SK-N-MC (cell line): ENCODE measurements at regions not wholly inside any gene's neighbourhood (a gene's known extent, or its start where the extent isn't known, plus 50 kb on each side); places are given as distances from the start of the nearest gene placed in this dataset.

ENCODE experiments used
- DNase-seq: peaks from one replicate; pipeline ENCODE4 v3.0.0-alpha.2; 2011; ENCODE audit warnings: low read depth, low spot score
- H3K27ac ChIP-seq: fragments of 200-600 bp; sonication (generic); 2 replicates; pipeline ENCODE4 v1.5.1; 2016; ENCODE audit warnings: mixed run types
- H3K36me3 ChIP-seq: fragments of 200-600 bp; sonication (generic); 2 replicates; pipeline ENCODE4 v1.6.1; 2017; ENCODE audit warnings: antibody characterized with exemption, low read length, mixed read lengths; ENCODE audit not compliant: insufficient read depth
- H3K4me3 ChIP-seq: fragments of 200-600 bp; sonication (generic); 2 replicates; pipeline ENCODE4 v1.5.1; 2016
- H3K9ac ChIP-seq: fragments of 200-600 bp; sonication (generic); 2 replicates; pipeline ENCODE4 v1.8.0; 2017; ENCODE audit warnings: mixed run types, mixed read lengths; ENCODE audit not compliant: insufficient read length
- H3K9me3 ChIP-seq: fragments of 200-600 bp; sonication (generic); 2 replicates; pipeline ENCODE4 v1.6.1; 2017; ENCODE audit warnings: low read depth, mild to moderate bottlenecking, antibody characterized with exemption, low read length, moderate library complexity, mixed read lengths
- EZH2 ChIP-seq: fragments of 200-600 bp; sonication (generic); IDR thresholded peaks from one replicate; pipeline ENCODE4 v1.6.1; 2017; ENCODE audit warnings: antibody characterized with exemption
- FOXP2 ChIP-seq: optimal IDR thresholded peaks from 2 replicates; pipeline ENCODE3; 2011; ENCODE audit warnings: mild to moderate bottlenecking, moderate library complexity; ENCODE audit not compliant: insufficient read depth; ENCODE audit errors: extremely low read length, control extremely low read depth
- POLR2AphosphoS5 ChIP-seq: IDR thresholded peaks from 2 replicates; pipeline ENCODE4 v1.6.1; 2012; ENCODE audit warnings: mild to moderate bottlenecking, low read depth, low read length, borderline replicate concordance

DNA sequence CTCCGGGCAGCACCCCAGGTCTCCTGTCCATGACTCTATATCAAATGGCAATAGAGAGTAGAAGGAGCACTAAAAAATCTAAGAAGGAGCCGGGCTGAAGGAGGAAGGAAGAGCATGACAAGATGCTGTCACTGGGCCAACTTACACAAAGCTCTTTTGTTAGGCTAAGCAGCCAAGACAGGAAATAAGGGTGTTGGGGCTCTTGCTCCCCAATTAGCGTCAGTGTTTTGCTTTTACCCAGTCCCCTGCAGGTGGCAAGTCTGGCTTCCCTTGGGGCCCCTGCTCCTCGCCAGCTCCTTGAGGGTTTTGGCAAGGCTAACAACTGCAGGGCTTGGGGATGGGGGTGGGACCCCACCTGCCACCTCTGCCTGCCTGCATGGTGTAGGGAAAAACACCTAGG lies 120.5 kb downstream of the CCT6B start:
- no peak for DNase-seq
- no peak overlapping the region for H3K9ac ChIP-seq
- no peaks in the 10 kb centered on the region for H3K36me3 ChIP-seq
- no peak for TF ChIP-seq EZH2
- no peak for TF ChIP-seq FOXP2
- no peak for TF ChIP-seq POLR2AphosphoS5
- no peak overlapping the region for H3K27ac ChIP-seq
- H3K4me3 ChIP-seq = no peak overlapping the region
- H3K9me3 ChIP-seq = no peaks in the 10 kb centered on the region

DNA sequence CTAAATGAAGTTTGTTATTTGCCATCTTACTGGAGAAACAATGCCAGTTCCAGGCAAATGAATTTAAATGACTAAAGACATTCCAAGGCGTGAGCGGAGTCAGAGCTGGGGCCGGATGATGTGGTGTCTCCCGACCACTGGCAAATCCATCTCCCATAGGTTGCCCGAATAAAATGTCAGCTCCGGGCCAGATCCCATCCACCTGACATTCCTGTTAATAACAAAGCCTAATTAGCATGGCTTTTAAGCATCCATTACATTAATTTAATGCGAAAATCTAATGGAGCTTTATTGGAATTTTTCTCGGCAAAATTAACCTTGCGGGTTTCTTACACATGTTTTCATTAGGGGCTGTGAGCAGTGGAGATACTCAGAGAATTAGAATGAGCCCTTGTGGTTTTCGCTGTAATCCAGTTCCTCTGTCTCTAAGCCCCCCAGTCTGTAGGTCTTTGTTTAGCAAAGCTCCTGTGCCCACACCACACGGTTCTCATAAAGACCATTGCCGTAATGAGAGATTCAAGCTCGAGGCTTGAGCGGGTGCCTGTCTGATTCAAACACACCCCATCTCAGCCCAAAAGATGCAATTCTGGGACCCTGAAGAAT lies 123.3 kb downstream of the CCT6B start:
- no peak for DNase-seq
- H3K27ac ChIP-seq = no peak overlapping the region
- TF ChIP-seq POLR2AphosphoS5 = no peak
- no peak for TF ChIP-seq EZH2
- TF ChIP-seq FOXP2 = no peak
- H3K9ac ChIP-seq = no peak overlapping the region
- no peaks in the 10 kb centered on the region for H3K36me3 ChIP-seq
- no peak overlapping the region for H3K4me3 ChIP-seq
- H3K9me3 ChIP-seq = no peaks in the 10 kb centered on the region

DNA sequence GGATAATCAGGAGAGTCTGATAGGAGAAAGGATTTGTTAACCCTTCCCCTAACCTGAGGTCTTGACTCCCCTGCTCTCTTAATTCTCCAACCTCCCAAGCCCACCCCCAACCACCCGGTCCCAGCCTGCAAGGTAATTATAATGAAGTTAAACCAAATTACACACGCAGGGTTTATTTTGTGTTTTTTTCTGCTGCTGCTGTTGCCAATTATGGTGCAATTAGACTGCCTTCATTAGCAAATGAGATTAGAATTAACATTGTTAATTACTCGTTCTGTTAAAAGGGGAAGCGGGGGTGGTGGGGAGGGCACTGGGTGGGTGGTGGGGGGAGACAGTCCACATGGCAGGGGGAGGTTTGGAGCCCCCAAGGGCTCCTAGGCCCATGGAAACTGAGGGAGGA lies 128.9 kb downstream of the CCT6B start:
- Histone ChIP-seq H3K27ac (no peak overlapping the region), H3K4me3 (no peak overlapping the region), H3K9me3 (no peaks in the 10 kb centered on the region), H3K36me3 (no peaks in the 10 kb centered on the region), H3K9ac (no peak overlapping the region)
- TF ChIP-seq POLR2AphosphoS5 = no peak
- TF ChIP-seq EZH2 = no peak
- no peak for TF ChIP-seq FOXP2
- DNase-seq = no peak

DNA sequence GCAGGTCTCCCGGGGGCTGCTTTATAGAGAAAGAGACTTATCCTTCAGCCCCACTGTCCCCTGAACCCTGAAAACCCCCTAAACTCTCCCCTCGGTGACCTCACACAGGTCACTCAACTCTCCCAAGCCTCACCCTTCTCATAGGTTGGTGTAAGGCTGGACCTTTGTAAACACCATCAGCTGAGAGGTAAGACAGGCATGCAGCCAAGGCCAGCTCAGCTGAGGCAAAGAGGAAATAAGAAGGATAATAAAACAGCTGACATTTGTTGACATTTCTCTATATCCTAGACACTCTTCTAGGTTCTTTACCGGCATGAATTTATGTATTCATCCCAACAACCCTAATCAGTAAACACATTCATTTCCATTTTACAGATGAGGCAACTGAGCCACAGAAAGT lies 134.3 kb downstream of the CCT6B start:
- H3K4me3 ChIP-seq = no peak overlapping the region
- TF ChIP-seq FOXP2 (no peak), POLR2AphosphoS5 (no peak), EZH2 (no peak)
- H3K9ac ChIP-seq = no peak overlapping the region
- DNase-seq = no peak
- no peaks in the 10 kb centered on the region for H3K36me3 ChIP-seq
- no peaks in the 10 kb centered on the region for H3K9me3 ChIP-seq
- H3K27ac ChIP-seq = no peak overlapping the region

DNA sequence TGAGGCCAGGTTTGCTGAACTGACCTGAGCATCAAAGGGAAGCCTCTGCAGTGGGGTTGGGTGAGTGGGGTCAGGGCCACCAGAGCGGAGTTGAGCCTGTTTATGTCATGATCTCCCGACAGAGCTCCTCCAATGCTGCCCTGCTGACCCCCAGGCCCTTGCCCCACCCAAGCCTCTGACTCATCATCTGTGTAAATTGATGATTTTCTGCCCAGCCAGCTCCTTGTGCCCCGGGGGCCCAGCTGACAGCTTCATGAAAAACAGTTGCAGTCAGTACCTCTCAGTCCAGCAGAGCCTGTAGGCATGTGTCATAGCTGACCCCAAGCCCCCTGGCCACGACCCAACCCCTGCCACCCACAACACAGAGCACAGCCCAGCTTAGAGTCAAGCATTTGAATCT lies 134.9 kb downstream of the CCT6B start:
- H3K36me3 ChIP-seq = no peaks in the 10 kb centered on the region
- no peaks in the 10 kb centered on the region for H3K9me3 ChIP-seq
- no peak overlapping the region for H3K27ac ChIP-seq
- H3K9ac ChIP-seq = no peak overlapping the region
- no peak overlapping the region for H3K4me3 ChIP-seq
- no peak for DNase-seq
- TF ChIP-seq POLR2AphosphoS5 (no peak), FOXP2 (no peak), EZH2 (no peak)

DNA sequence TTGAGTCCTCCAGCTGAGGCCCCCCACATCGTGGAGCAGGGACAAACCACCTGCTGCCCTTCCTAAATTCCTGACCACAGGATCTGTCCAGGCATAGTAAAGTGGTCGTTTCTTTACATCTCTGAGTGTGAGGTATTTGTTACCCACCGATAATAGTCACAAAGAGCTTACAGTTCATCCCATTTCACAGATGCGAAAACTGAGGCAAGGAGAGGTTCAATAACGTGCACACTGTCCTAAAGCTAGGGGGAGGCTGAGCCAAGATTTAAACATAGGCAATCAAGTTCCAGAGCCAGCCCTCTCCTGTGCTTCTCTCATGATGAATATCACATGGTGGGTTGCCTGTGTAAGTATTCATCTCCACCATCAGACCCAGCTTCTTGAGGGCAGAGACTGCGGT lies 135.4 kb downstream of the CCT6B start:
- Histone ChIP-seq H3K9ac (no peak overlapping the region), H3K36me3 (no peaks in the 10 kb centered on the region), H3K9me3 (no peaks in the 10 kb centered on the region), H3K4me3 (no peak overlapping the region), H3K27ac (no peak overlapping the region)
- DNase-seq = no peak
- no peak for TF ChIP-seq POLR2AphosphoS5
- TF ChIP-seq FOXP2 = no peak
- no peak for TF ChIP-seq EZH2

DNA sequence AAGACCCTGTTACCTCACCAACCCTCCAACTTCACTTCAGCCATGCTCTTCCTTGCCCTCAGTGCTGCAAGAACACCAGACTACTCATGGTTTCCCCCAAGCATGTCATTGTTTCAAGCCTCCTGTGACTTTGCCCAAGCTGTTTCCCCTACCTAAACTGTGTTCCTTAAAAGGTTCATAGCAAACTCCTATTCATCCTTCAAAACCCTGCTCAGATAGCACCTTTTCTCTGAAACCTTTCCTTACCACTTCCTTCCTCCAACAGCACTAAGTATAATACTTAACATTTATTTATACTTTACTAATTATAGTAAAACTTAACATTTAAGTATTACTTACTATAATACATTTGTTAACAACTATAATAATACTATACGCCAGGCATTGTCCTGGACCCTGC lies 136.2 kb downstream of the CCT6B start:
- Histone ChIP-seq H3K4me3 (no peak overlapping the region), H3K9me3 (no peaks in the 10 kb centered on the region), H3K27ac (no peak overlapping the region), H3K9ac (no peak overlapping the region), H3K36me3 (no peaks in the 10 kb centered on the region)
- TF ChIP-seq FOXP2 (no peak), EZH2 (no peak), POLR2AphosphoS5 (no peak)
- no peak for DNase-seq

DNA sequence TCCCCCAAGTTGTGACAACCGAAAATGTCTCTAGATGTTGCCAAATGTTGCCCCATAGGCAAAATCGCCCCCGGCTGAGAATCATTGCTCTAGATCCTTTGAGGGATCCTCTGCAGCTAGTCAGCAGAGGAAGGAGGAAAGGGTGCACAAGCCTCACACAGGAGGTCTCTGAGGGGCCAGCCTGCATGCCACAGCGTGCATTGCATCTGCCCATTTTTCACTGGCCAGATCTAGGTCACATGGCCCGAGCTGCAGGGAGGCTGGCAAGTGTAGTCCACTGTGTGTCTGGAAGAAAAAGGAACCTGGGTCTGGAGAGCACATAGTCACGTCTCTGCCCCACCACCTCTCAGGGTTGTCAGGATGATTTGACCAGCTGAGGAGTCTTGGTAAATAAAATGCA lies 138.2 kb downstream of the CCT6B start:
- Histone ChIP-seq H3K9me3 (no peaks in the 10 kb centered on the region), H3K4me3 (no peak overlapping the region), H3K9ac (no peak overlapping the region), H3K27ac (no peak overlapping the region), H3K36me3 (no peaks in the 10 kb centered on the region)
- DNase-seq = no peak
- TF ChIP-seq POLR2AphosphoS5 (no peak), EZH2 (no peak), FOXP2 (no peak)

DNA sequence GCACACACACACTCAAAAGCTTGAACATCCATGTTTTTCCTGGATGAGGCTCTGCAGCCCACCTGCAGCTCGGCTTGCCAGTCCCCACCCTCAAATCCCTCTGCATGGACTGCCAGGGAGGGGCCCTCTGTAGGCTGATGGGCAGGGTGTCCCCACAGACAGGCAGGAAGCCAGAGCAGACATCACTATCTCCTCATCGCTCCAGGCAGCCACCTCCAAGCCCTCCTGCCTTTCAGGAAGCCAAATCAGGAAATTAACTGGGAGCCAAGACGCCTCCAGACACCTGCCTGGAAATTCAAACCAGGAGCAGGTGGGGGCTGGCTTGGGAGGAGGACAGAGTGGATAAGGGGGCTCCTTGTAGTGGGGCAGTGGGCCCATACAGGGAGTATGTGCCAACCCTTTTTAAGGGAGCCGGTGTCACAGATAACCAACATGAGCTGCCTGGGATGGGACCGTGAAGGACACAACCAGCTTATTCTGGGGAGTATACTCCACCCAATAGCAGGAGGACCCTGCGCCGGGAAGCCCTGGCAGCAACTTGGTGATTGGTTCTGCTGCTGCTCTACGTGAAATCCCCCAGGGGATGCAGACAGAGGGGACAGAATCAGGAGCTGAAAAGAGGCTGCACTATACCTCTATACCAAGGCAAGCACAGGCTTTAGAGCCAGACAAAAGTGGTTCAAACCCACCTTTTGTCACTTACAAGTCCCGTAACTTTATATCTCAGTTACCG lies 139.1 kb downstream of the CCT6B start:
- TF ChIP-seq FOXP2 = no peak
- no peak for TF ChIP-seq POLR2AphosphoS5
- no peak for TF ChIP-seq EZH2
- no peak for DNase-seq
- no peaks in the 10 kb centered on the region for H3K9me3 ChIP-seq
- H3K27ac ChIP-seq = no peak overlapping the region
- no peaks in the 10 kb centered on the region for H3K36me3 ChIP-seq
- no peak overlapping the region for H3K4me3 ChIP-seq
- H3K9ac ChIP-seq = no peak overlapping the region
